WTC11 (cell line): ENCODE measurements at regions not wholly inside any gene's neighbourhood (a gene's known extent, or its start where the extent isn't known, plus 50 kb on each side); places are given as distances from the start of the nearest gene placed in this dataset.

Experiments
- FOXP1 ChIP-seq: sonication (generic); formaldehyde crosslinking; IDR thresholded peaks from 2 replicates; pipeline ENCODE4 v1.8.0; 2022; ENCODE audit warnings: missing genetic modification reagents, mild to moderate bottlenecking, moderate library complexity, borderline replicate concordance
- MXD4 ChIP-seq: fragments of 250-450 bp; sonication (Bioruptor Pico); IDR thresholded peaks from 2 replicates; pipeline ENCODE4 v1.8.0; 2021; ENCODE audit warnings: mild to moderate bottlenecking, moderate library complexity, borderline replicate concordance
- NR3C1 ChIP-seq: sonication (generic); formaldehyde crosslinking; conservative IDR thresholded peaks from 2 replicates; pipeline ENCODE4 v1.8.1; 2023; ENCODE audit warnings: low read depth, mild to moderate bottlenecking, missing genetic modification reagents
- RORB ChIP-seq: fragments of 250-450 bp; sonication (Bioruptor Pico); IDR thresholded peaks from 2 replicates; pipeline ENCODE4 v1.9.0; 2021; ENCODE audit warnings: mild to moderate bottlenecking
- ZNF219 ChIP-seq: sonication (generic); formaldehyde crosslinking; IDR thresholded peaks from 2 replicates; pipeline ENCODE4 v1.8.0; 2023; ENCODE audit warnings: missing genetic modification reagents, mild to moderate bottlenecking, borderline replicate concordance
- TF ChIP-seq, protein P1 (sequence below): fragments of 200-600 bp; IDR thresholded peaks from 2 replicates; pipeline ENCODE4 v1.8.0; 2022; ENCODE audit warnings: antibody characterized with exemption
- TF ChIP-seq, protein P2 (sequence below): sonication (generic); formaldehyde crosslinking; IDR thresholded peaks from 2 replicates; pipeline ENCODE4 v1.8.1; 2022; ENCODE audit warnings: low read depth, mild to moderate bottlenecking, moderate library complexity, missing genetic modification reagents, borderline replicate concordance
- TF ChIP-seq, protein P3 (sequence below): fragments of 250-450 bp; sonication (Bioruptor Pico); IDR thresholded peaks from 2 replicates; pipeline ENCODE4 v1.9.0; 2021; ENCODE audit warnings: mild to moderate bottlenecking, borderline replicate concordance

DNA sequence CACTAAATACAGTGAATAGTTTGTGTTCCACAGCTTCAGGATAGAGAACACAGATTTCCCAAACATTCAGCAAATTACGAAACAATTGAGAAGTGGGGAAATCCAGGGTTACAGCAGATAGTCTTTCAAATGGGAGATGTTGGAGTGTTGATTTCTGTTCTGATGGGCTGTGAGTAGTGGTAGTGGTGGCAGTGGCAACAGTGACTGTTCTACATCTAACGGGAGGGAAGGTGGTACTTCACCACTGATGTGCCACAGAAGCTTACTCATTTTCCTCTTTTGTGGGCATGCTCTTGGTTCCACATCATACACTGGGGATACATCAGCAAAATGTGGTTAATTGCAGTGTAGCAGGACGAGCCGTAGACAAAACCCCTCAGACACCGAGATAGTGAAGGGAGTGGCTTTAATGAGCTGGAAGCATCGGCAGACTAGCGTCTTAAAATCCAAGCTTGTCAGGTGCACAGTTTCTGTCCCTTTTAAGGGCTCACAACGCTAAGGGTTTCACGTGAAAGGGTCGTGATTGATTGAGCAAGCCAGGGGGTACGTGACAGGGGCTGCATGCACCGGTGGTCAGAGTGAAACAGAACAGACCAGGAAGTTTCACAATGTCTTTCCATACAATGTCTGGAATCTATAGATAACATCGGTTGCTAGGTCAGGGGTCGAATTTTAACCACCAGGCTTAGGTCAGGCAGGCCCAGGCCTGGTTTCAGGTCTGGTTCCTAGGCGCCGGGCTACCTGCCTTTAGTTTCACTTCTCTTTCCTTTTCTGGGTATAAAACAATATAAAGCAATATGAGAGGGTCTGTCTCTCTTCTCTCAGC is 330.6 kb upstream of the FBXO33 start:
- TF ChIP-seq FOXP1 (CRISPR knock-in tag), result no peak
- TF ChIP-seq, protein P1, sequence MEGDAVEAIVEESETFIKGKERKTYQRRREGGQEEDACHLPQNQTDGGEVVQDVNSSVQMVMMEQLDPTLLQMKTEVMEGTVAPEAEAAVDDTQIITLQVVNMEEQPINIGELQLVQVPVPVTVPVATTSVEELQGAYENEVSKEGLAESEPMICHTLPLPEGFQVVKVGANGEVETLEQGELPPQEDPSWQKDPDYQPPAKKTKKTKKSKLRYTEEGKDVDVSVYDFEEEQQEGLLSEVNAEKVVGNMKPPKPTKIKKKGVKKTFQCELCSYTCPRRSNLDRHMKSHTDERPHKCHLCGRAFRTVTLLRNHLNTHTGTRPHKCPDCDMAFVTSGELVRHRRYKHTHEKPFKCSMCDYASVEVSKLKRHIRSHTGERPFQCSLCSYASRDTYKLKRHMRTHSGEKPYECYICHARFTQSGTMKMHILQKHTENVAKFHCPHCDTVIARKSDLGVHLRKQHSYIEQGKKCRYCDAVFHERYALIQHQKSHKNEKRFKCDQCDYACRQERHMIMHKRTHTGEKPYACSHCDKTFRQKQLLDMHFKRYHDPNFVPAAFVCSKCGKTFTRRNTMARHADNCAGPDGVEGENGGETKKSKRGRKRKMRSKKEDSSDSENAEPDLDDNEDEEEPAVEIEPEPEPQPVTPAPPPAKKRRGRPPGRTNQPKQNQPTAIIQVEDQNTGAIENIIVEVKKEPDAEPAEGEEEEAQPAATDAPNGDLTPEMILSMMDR, result no peak
- TF ChIP-seq, protein P2, sequence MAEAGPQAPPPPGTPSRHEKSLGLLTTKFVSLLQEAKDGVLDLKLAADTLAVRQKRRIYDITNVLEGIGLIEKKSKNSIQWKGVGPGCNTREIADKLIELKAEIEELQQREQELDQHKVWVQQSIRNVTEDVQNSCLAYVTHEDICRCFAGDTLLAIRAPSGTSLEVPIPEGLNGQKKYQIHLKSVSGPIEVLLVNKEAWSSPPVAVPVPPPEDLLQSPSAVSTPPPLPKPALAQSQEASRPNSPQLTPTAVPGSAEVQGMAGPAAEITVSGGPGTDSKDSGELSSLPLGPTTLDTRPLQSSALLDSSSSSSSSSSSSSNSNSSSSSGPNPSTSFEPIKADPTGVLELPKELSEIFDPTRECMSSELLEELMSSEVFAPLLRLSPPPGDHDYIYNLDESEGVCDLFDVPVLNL (CRISPR knock-in tag), result no peak
- no peak for TF ChIP-seq NR3C1 (CRISPR knock-in tag)
- TF ChIP-seq MXD4, result no peak
- no peak for TF ChIP-seq RORB (CRISPR knock-in tag)
- TF ChIP-seq, protein P3, sequence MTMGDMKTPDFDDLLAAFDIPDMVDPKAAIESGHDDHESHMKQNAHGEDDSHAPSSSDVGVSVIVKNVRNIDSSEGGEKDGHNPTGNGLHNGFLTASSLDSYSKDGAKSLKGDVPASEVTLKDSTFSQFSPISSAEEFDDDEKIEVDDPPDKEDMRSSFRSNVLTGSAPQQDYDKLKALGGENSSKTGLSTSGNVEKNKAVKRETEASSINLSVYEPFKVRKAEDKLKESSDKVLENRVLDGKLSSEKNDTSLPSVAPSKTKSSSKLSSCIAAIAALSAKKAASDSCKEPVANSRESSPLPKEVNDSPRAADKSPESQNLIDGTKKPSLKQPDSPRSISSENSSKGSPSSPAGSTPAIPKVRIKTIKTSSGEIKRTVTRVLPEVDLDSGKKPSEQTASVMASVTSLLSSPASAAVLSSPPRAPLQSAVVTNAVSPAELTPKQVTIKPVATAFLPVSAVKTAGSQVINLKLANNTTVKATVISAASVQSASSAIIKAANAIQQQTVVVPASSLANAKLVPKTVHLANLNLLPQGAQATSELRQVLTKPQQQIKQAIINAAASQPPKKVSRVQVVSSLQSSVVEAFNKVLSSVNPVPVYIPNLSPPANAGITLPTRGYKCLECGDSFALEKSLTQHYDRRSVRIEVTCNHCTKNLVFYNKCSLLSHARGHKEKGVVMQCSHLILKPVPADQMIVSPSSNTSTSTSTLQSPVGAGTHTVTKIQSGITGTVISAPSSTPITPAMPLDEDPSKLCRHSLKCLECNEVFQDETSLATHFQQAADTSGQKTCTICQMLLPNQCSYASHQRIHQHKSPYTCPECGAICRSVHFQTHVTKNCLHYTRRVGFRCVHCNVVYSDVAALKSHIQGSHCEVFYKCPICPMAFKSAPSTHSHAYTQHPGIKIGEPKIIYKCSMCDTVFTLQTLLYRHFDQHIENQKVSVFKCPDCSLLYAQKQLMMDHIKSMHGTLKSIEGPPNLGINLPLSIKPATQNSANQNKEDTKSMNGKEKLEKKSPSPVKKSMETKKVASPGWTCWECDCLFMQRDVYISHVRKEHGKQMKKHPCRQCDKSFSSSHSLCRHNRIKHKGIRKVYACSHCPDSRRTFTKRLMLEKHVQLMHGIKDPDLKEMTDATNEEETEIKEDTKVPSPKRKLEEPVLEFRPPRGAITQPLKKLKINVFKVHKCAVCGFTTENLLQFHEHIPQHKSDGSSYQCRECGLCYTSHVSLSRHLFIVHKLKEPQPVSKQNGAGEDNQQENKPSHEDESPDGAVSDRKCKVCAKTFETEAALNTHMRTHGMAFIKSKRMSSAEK (CRISPR knock-in tag), result no peak
- no peak for TF ChIP-seq ZNF219
